H1 (cell line): ENCODE measurements at regions not wholly inside any gene's neighbourhood (a gene's known extent, or its start where the extent isn't known, plus 50 kb on each side); places are given as distances from the start of the nearest gene placed in this dataset.

Experiments
- EZH2 ChIP-seq: fragments of 200-600 bp; sonication (generic); IDR thresholded peaks from 2 replicates; pipeline ENCODE4 v1.7.1; 2012; ENCODE audit warnings: low read depth, mild to moderate bottlenecking, moderate library complexity, low read length, inconsistent platforms; ENCODE audit not compliant: severe bottlenecking
- SIN3A ChIP-seq, 2 experiments: IDR thresholded peaks in 1 of 2; conservative IDR thresholded peaks in 1 of 2; 2 replicates each; pipeline ENCODE4 v1.6.1; 2011 to 2012; ENCODE audit warnings: low read length in 2 of 2, improper control_type of control experiment in 1 of 2, low read depth in 1 of 2, mild to moderate bottlenecking in 1 of 2
- TF ChIP-seq, protein P1 (sequence below): fragments of 300-600 bp; sonication (generic); IDR thresholded peaks from 2 replicates; pipeline ENCODE4 v1.7.1; 2012; ENCODE audit warnings: low read length, moderate library complexity, mild to moderate bottlenecking, inconsistent platforms; ENCODE audit not compliant: insufficient replicate concordance

DNA sequence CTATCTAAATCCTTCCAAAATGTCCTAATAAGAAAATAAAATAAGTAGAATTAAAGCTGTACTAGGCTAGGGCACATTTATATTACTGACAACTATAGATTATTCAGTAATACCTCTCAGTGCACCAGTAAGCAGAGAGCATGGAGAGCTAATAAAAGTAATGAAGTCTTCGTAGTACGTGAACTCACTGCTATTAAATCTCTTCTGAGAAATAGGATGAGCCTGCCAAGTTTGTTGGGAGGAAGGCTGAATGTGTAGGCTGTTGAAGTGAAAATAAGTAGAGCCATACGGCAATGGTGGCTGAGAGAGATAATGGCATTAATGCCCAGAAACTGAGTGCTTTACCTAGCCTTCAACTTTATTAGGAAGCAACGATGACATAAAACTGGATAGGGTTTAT is 73.9 kb upstream of the NR5A2 start (continued):
- TF ChIP-seq EZH2 (no peak), SIN3A (conservative IDR thresholded peaks at IDR 0.05 in 1 of 2, IDR thresholded peaks at IDR 0.05 in 1 of 2; ENCODE audit: low read depth in 1 of 2, low read length in 2 of 2) (no peak)
- TF ChIP-seq, protein P1, sequence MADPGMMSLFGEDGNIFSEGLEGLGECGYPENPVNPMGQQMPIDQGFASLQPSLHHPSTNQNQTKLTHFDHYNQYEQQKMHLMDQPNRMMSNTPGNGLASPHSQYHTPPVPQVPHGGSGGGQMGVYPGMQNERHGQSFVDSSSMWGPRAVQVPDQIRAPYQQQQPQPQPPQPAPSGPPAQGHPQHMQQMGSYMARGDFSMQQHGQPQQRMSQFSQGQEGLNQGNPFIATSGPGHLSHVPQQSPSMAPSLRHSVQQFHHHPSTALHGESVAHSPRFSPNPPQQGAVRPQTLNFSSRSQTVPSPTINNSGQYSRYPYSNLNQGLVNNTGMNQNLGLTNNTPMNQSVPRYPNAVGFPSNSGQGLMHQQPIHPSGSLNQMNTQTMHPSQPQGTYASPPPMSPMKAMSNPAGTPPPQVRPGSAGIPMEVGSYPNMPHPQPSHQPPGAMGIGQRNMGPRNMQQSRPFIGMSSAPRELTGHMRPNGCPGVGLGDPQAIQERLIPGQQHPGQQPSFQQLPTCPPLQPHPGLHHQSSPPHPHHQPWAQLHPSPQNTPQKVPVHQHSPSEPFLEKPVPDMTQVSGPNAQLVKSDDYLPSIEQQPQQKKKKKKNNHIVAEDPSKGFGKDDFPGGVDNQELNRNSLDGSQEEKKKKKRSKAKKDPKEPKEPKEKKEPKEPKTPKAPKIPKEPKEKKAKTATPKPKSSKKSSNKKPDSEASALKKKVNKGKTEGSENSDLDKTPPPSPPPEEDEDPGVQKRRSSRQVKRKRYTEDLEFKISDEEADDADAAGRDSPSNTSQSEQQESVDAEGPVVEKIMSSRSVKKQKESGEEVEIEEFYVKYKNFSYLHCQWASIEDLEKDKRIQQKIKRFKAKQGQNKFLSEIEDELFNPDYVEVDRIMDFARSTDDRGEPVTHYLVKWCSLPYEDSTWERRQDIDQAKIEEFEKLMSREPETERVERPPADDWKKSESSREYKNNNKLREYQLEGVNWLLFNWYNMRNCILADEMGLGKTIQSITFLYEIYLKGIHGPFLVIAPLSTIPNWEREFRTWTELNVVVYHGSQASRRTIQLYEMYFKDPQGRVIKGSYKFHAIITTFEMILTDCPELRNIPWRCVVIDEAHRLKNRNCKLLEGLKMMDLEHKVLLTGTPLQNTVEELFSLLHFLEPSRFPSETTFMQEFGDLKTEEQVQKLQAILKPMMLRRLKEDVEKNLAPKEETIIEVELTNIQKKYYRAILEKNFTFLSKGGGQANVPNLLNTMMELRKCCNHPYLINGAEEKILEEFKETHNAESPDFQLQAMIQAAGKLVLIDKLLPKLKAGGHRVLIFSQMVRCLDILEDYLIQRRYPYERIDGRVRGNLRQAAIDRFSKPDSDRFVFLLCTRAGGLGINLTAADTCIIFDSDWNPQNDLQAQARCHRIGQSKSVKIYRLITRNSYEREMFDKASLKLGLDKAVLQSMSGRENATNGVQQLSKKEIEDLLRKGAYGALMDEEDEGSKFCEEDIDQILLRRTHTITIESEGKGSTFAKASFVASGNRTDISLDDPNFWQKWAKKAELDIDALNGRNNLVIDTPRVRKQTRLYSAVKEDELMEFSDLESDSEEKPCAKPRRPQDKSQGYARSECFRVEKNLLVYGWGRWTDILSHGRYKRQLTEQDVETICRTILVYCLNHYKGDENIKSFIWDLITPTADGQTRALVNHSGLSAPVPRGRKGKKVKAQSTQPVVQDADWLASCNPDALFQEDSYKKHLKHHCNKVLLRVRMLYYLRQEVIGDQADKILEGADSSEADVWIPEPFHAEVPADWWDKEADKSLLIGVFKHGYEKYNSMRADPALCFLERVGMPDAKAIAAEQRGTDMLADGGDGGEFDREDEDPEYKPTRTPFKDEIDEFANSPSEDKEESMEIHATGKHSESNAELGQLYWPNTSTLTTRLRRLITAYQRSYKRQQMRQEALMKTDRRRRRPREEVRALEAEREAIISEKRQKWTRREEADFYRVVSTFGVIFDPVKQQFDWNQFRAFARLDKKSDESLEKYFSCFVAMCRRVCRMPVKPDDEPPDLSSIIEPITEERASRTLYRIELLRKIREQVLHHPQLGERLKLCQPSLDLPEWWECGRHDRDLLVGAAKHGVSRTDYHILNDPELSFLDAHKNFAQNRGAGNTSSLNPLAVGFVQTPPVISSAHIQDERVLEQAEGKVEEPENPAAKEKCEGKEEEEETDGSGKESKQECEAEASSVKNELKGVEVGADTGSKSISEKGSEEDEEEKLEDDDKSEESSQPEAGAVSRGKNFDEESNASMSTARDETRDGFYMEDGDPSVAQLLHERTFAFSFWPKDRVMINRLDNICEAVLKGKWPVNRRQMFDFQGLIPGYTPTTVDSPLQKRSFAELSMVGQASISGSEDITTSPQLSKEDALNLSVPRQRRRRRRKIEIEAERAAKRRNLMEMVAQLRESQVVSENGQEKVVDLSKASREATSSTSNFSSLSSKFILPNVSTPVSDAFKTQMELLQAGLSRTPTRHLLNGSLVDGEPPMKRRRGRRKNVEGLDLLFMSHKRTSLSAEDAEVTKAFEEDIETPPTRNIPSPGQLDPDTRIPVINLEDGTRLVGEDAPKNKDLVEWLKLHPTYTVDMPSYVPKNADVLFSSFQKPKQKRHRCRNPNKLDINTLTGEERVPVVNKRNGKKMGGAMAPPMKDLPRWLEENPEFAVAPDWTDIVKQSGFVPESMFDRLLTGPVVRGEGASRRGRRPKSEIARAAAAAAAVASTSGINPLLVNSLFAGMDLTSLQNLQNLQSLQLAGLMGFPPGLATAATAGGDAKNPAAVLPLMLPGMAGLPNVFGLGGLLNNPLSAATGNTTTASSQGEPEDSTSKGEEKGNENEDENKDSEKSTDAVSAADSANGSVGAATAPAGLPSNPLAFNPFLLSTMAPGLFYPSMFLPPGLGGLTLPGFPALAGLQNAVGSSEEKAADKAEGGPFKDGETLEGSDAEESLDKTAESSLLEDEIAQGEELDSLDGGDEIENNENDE: no peak
